Activated CD8-positive, alpha-beta T cell treated with anti-CD3 and anti-CD28 coated beads for 36 hours (primary cell): ENCODE measurements at regions not wholly inside any gene's neighbourhood (a gene's known extent, or its start where the extent isn't known, plus 50 kb on each side); places are given as distances from the start of the nearest gene placed in this dataset.
A peak's percentile ranks its signal among the peaks of the same experiment; 100 is the strongest.

ENCODE experiments used
- ATAC-seq: fragments of 200-7000 bp; cut with Tn5 transposase; one replicate; pipeline ENCODE4 v1.10.0; 2021; ENCODE audit warnings: mild to moderate bottlenecking, moderate library complexity
- CTCF ChIA-PET: fragments of 350-600 bp; sonication (Branson Sonifier 250); formaldehyde crosslinking; loops from one replicate; lab custom pipeline; 2021; ENCODE audit warnings: antibody characterized with exemption; lab: Charles Lee
- POLR2A ChIA-PET: fragments of 350-600 bp; sonication (Branson Sonifier 250); formaldehyde crosslinking; loops from one replicate; lab custom pipeline; 2021; ENCODE audit warnings: antibody characterized with exemption; lab: Charles Lee
- DNase-seq: peaks from one replicate; pipeline ENCODE4 v3.0.0-alpha.2; 2020
- H3K27ac Mint-ChIP-seq: one replicate; pipeline ENCODE4 v1.8.0; 2021; ENCODE audit warnings: mild to moderate bottlenecking, mixed read lengths
- H3K27me3 Mint-ChIP-seq: one replicate; pipeline ENCODE4 v1.8.0; 2021; ENCODE audit warnings: mixed read lengths
- H3K36me3 Mint-ChIP-seq: one replicate; pipeline ENCODE4 v1.8.0; 2021; ENCODE audit warnings: low read depth, mixed read lengths
- H3K4me1 Mint-ChIP-seq: one replicate; pipeline ENCODE4 v1.8.0; 2021; ENCODE audit warnings: low read depth, mixed read lengths
- H3K4me3 Mint-ChIP-seq: one replicate; pipeline ENCODE4 v1.8.0; 2021; ENCODE audit warnings: mild to moderate bottlenecking, moderate library complexity, mixed read lengths
- H3K9me3 Mint-ChIP-seq: one replicate; pipeline ENCODE4 v1.8.0; 2021; ENCODE audit warnings: mixed read lengths
- intact Hi-C: fragments of 100-400 bp; cut with micrococcal nuclease; formaldehyde crosslinking; loops from one replicate; pipeline ENCODE4 v1.10.0; 2022
- TF ChIP-seq, protein P1 (sequence below): fragments of 200-600 bp; IDR thresholded peaks from one replicate; pipeline ENCODE4 v1.8.0; 2022; ENCODE audit warnings: antibody characterized with exemption, mild to moderate bottlenecking

DNA sequence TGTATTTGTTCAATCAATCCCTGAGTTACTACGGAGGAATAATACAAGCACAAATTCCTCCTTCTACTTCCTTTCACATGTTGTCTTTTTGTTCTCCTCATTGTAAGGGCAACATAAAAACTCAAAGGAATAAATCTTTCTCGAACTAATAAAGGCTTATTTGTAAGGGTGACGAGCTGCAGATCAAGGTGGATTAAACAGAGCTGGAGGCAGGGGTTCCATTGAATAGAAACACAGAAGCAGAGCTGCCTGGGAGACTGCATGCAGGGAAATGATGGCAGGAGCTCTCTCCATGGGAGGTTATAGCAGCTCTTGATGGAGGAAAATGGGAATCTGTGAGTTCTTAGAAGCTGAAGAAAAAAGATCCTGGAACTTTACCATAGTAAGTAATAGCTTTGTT lies 160.2 kb downstream of the CYYR1 start:
- Mint-ChIP-seq H3K9me3 (no peaks in the 10 kb centered on the region), H3K4me1 (no peaks in the 10 kb centered on the region), H3K36me3 (no peaks in the 10 kb centered on the region), H3K27me3 (no peaks in the 10 kb centered on the region), H3K4me3 (no peak overlapping the region), H3K27ac (no peak overlapping the region)
- DNase-seq (no peak), ATAC-seq (no peak)
- intact Hi-C loops = no loop called here
- ChIA-PET POLR2A (no interaction called here), CTCF (no interaction called here)
- TF ChIP-seq, protein P1, sequence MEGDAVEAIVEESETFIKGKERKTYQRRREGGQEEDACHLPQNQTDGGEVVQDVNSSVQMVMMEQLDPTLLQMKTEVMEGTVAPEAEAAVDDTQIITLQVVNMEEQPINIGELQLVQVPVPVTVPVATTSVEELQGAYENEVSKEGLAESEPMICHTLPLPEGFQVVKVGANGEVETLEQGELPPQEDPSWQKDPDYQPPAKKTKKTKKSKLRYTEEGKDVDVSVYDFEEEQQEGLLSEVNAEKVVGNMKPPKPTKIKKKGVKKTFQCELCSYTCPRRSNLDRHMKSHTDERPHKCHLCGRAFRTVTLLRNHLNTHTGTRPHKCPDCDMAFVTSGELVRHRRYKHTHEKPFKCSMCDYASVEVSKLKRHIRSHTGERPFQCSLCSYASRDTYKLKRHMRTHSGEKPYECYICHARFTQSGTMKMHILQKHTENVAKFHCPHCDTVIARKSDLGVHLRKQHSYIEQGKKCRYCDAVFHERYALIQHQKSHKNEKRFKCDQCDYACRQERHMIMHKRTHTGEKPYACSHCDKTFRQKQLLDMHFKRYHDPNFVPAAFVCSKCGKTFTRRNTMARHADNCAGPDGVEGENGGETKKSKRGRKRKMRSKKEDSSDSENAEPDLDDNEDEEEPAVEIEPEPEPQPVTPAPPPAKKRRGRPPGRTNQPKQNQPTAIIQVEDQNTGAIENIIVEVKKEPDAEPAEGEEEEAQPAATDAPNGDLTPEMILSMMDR = no peak

- CTCF ChIA-PET = no interaction called here
- DNase-seq = no peak
- Mint-ChIP-seq H3K4me3 (no peak overlapping the region), H3K27ac (no peak overlapping the region), H3K27me3 (no peaks in the 10 kb centered on the region), H3K4me1 (peaks cover 7% of the 10 kb centered on the region), H3K36me3 (no peaks in the 10 kb centered on the region), H3K9me3 (peaks cover 3% of the 10 kb centered on the region)
- intact Hi-C loops = no loop called here
- TF ChIP-seq, protein P1 = no peak
- ATAC-seq = no peak
- POLR2A ChIA-PET = no interaction called here
These were observed 163.4 kb downstream of the CYYR1 start for GRCh38 chr21:26409735-26410134.

- POLR2A ChIA-PET = interaction anchor here (0.6 kb wide), 1 partner anchor 227 kb away, joined by 3 read pairs; no protein-coding TSS in a partner anchor
- intact Hi-C loops = no loop called here
These were observed 164.6 kb downstream of the CYYR1 start for GRCh38 chr21:26408511-26408910.

GRCh38 chr21:26406526-26406925 lies 166.6 kb downstream of the CYYR1 start:
- ChIA-PET POLR2A (no interaction called here), CTCF (no interaction called here)
- ATAC-seq (no peak), DNase-seq (no peak)
- peaks cover 7% of the 10 kb centered on the region for H3K4me1 Mint-ChIP-seq
- H3K9me3 Mint-ChIP-seq = peaks cover 3% of the 10 kb centered on the region
- H3K27me3 Mint-ChIP-seq = no peaks in the 10 kb centered on the region
- no peak overlapping the region for H3K4me3 Mint-ChIP-seq
- TF ChIP-seq, protein P1 = no peak
- intact Hi-C loops = no loop called here
- no peaks in the 10 kb centered on the region for H3K36me3 Mint-ChIP-seq
- no peak overlapping the region for H3K27ac Mint-ChIP-seq

More at GRCh38 chr21:26408511-26408910, 164.6 kb downstream of the CYYR1 start:
- H3K27ac Mint-ChIP-seq = no peak overlapping the region
- ATAC-seq (no peak), DNase-seq (no peak)
- peaks cover 3% of the 10 kb centered on the region for H3K9me3 Mint-ChIP-seq
- TF ChIP-seq, protein P1 = no peak
- no peaks in the 10 kb centered on the region for H3K27me3 Mint-ChIP-seq
- CTCF ChIA-PET = no interaction called here
- no peaks in the 10 kb centered on the region for H3K36me3 Mint-ChIP-seq
- peaks cover 7% of the 10 kb centered on the region for H3K4me1 Mint-ChIP-seq
- H3K4me3 Mint-ChIP-seq = no peak overlapping the region

- intact Hi-C loops = no loop called here
- TF ChIP-seq, protein P1 = no peak
- DNase-seq (peak; percentile 10), ATAC-seq (peak; percentile 70)
- no peaks in the 10 kb centered on the region for H3K27me3 Mint-ChIP-seq
- peaks cover 7% of the 10 kb centered on the region for H3K4me1 Mint-ChIP-seq
- H3K36me3 Mint-ChIP-seq = no peaks in the 10 kb centered on the region
- H3K4me3 Mint-ChIP-seq = no peak overlapping the region
- no peak overlapping the region for H3K27ac Mint-ChIP-seq
- CTCF ChIA-PET = no interaction called here
- POLR2A ChIA-PET = no interaction called here
- peaks cover 6% of the 10 kb centered on the region for H3K9me3 Mint-ChIP-seq
These were observed 167.2 kb downstream of the CYYR1 start for GRCh38 chr21:26405735-26406361.
